HL-60 (cell line): ENCODE measurements at regions not wholly inside any gene's neighbourhood (a gene's known extent, or its start where the extent isn't known, plus 50 kb on each side); places are given as distances from the start of the nearest gene placed in this dataset.

ENCODE experiments used
- DNase-seq, 2 experiments: peaks; one replicate each; pipeline ENCODE4 v3.0.0-alpha.2; 2010 to 2020; ENCODE audit warnings: low read depth in 1 of 2, low spot score in 1 of 2
- H3K27ac ChIP-seq: fragments of 250-450 bp; sonication (Bioruptor Pico); replicated peaks from 2 replicates; pipeline ENCODE4 v1.5.1; 2020; ENCODE audit warnings: mild to moderate bottlenecking, moderate library complexity
- H3K27me3 ChIP-seq: fragments of 250-450 bp; sonication (Bioruptor Pico); 2 replicates; pipeline ENCODE4 v1.5.1; 2021; ENCODE audit warnings: mild to moderate bottlenecking, moderate library complexity; ENCODE audit not compliant: insufficient read depth, poor library complexity, severe bottlenecking
- H3K4me3 ChIP-seq: replicated peaks from 2 replicates; pipeline ENCODE4 v1.5.1; 2011; ENCODE audit warnings: mild to moderate bottlenecking, control low read depth, low read length; ENCODE audit not compliant: insufficient read depth
- CTCF ChIP-seq: IDR thresholded peaks from one replicate; pipeline ENCODE4 v1.5.1; 2011; ENCODE audit warnings: low read length, control low read depth, inconsistent platforms; ENCODE audit not compliant: insufficient read depth
- GABPA ChIP-seq: IDR thresholded peaks from 2 replicates; pipeline ENCODE4 v1.6.1; 2012; ENCODE audit warnings: low read depth
- POLR2AphosphoS5 ChIP-seq: IDR thresholded peaks from 2 replicates; pipeline ENCODE4 v1.6.1; 2012; ENCODE audit warnings: low read depth
- REST ChIP-seq: IDR thresholded peaks from 2 replicates; pipeline ENCODE4 v1.6.1; 2012; ENCODE audit warnings: low read depth; ENCODE audit not compliant: insufficient replicate concordance
- SPI1 ChIP-seq: IDR thresholded peaks from 2 replicates; pipeline ENCODE4 v1.6.1; 2012; ENCODE audit warnings: low read depth, mild to moderate bottlenecking, borderline replicate concordance

- Histone ChIP-seq H3K4me3 (no peak overlapping the region), H3K27me3 (no peaks in the 10 kb centered on the region), H3K27ac (no peak overlapping the region)
- DNase-seq, result no peak
- no peak for TF ChIP-seq POLR2AphosphoS5
- no peak for TF ChIP-seq REST
- no peak for TF ChIP-seq GABPA
These were observed 62.2 kb upstream of the GRPEL1 start for GRCh38 chr4:7129871-7130620.

GRCh38 chr4:7128644-7129043, 60.8 kb upstream of the GRPEL1 start:
- DNase-seq, result no peak
- H3K27me3 ChIP-seq, result no peaks in the 10 kb centered on the region
- no peak overlapping the region for H3K4me3 ChIP-seq
- TF ChIP-seq GABPA (no peak), REST (no peak), POLR2AphosphoS5 (no peak)
- H3K27ac ChIP-seq, result no peak overlapping the region

- TF ChIP-seq GABPA (no peak), REST (no peak), SPI1 (no peak), CTCF (no peak), POLR2AphosphoS5 (no peak)
These were observed 60.4 kb upstream of the GRPEL1 start for GRCh38 chr4:7128234-7128633.

GRCh38 chr4:7127576-7127975, 59.7 kb upstream of the GRPEL1 start:
- TF ChIP-seq POLR2AphosphoS5, result no peak
- no peak for TF ChIP-seq SPI1
- H3K4me3 ChIP-seq, result no peak overlapping the region
- H3K27ac ChIP-seq, result no peak overlapping the region
- H3K27me3 ChIP-seq, result peaks cover 2% of the 10 kb centered on the region
- DNase-seq, result no peak

More at GRCh38 chr4:7128234-7128633, 60.4 kb upstream of the GRPEL1 start:
- Histone ChIP-seq H3K27ac (no peak overlapping the region), H3K4me3 (no peak overlapping the region), H3K27me3 (peaks cover under 1% of the 10 kb centered on the region)
- no peak for DNase-seq
